Lower lobe of right lung (tissue), 2 donors: ENCODE measurements at regions not wholly inside any gene's neighbourhood (a gene's known extent, or its start where the extent isn't known, plus 50 kb on each side); places are given as distances from the start of the nearest gene placed in this dataset.

Experiments
- ATAC-seq, 2 donors: fragments of 200-7000 bp; cut with Tn5 transposase; one replicate each; pipeline ENCODE4 v1.9.1; 2020 to 2022; ENCODE audit warnings: mild to moderate bottlenecking in 2 of 2, moderate library complexity in 2 of 2
- DNase-seq: peaks from one replicate; pipeline ENCODE4 v3.0.0-alpha.2; 2020
- H3K27ac ChIP-seq: fragments of 200-600 bp; one replicate; pipeline ENCODE4 v1.8.0; 2022
- H3K27me3 ChIP-seq: fragments of 200-600 bp; one replicate; pipeline ENCODE4 v1.8.0; 2022; ENCODE audit warnings: low read depth
- H3K36me3 ChIP-seq: fragments of 200-600 bp; one replicate; pipeline ENCODE4 v1.8.0; 2022; ENCODE audit warnings: mild to moderate bottlenecking
- H3K4me1 ChIP-seq: fragments of 200-600 bp; one replicate; pipeline ENCODE4 v1.8.0; 2022
- H3K4me3 ChIP-seq: fragments of 200-600 bp; one replicate; pipeline ENCODE4 v1.8.0; 2022; ENCODE audit warnings: mild to moderate bottlenecking
- H3K9me3 ChIP-seq: fragments of 200-600 bp; one replicate; pipeline ENCODE4 v1.8.0; 2022
- intact Hi-C: fragments of 100-400 bp; cut with DNase I; formaldehyde crosslinking; loops from one replicate; pipeline ENCODE4 v1.11.0; 2022
- TF ChIP-seq, protein P1 (sequence below): fragments of 200-600 bp; IDR thresholded peaks from one replicate; pipeline ENCODE4 v1.8.0; 2022; ENCODE audit warnings: antibody characterized with exemption, mild to moderate bottlenecking
- donor health status: DM: no; HTN: yes; CAD: no; lungs with severe emphysema.

DNA sequence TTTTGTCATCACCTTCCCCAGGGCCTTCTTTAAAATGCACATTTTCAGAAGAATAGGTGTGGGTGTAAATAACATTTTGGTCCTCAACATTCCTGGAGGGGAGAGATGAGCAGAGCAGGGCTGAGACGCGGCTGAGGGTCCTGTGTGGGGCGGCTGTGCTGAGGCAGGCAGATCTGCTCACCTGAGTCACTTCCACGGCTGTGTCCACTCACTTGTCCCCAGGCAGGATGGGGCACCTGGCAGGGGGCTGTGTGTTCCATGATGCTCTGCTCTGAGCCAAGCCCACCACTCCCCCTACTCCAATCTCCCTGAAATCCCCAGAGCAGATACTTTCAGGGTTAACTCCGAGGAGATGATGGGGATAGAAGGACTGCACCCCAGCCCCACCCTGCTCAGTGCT, 93.8 kb downstream of the GLRX3 start:
- no peak overlapping the region for H3K4me3 ChIP-seq
- no peaks in the 10 kb centered on the region for H3K36me3 ChIP-seq
- peaks cover 11% of the 10 kb centered on the region for H3K9me3 ChIP-seq
- no peak overlapping the region for H3K27ac ChIP-seq
- no peaks in the 10 kb centered on the region for H3K27me3 ChIP-seq
- no peaks in the 10 kb centered on the region for H3K4me1 ChIP-seq
- ATAC-seq (no peak), DNase-seq (no peak)
- intact Hi-C loops: no loop called here
- TF ChIP-seq, protein P1, sequence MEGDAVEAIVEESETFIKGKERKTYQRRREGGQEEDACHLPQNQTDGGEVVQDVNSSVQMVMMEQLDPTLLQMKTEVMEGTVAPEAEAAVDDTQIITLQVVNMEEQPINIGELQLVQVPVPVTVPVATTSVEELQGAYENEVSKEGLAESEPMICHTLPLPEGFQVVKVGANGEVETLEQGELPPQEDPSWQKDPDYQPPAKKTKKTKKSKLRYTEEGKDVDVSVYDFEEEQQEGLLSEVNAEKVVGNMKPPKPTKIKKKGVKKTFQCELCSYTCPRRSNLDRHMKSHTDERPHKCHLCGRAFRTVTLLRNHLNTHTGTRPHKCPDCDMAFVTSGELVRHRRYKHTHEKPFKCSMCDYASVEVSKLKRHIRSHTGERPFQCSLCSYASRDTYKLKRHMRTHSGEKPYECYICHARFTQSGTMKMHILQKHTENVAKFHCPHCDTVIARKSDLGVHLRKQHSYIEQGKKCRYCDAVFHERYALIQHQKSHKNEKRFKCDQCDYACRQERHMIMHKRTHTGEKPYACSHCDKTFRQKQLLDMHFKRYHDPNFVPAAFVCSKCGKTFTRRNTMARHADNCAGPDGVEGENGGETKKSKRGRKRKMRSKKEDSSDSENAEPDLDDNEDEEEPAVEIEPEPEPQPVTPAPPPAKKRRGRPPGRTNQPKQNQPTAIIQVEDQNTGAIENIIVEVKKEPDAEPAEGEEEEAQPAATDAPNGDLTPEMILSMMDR: no peak

DNA sequence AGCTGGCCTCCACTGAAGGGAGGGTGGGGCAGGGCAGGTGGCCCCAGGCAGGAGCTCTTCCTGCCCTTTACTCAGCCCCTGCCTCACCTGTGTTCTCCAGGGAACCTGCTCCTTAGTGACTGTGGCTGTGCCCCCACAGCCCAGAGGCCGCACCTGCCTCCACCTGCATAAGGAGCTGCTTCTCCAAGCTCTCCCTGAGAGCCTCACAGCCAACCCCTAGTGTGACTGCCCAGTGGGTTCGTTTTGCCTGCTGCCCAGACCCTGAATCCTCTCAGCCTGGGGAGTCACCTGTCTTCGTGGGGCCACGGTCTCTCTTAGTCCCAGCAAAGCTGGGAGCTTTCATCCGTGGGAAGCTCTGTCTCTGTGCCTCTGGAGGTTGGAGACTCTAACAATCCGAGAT, 94.4 kb downstream of the GLRX3 start:
- H3K4me1 ChIP-seq: no peaks in the 10 kb centered on the region
- TF ChIP-seq, protein P1: no peak
- H3K4me3 ChIP-seq: no peak overlapping the region
- DNase-seq (no peak), ATAC-seq (no peak)
- H3K27me3 ChIP-seq: no peaks in the 10 kb centered on the region
- no peaks in the 10 kb centered on the region for H3K36me3 ChIP-seq
- H3K9me3 ChIP-seq: peaks cover 11% of the 10 kb centered on the region
- intact Hi-C loops: no loop called here
- H3K27ac ChIP-seq: no peak overlapping the region

DNA sequence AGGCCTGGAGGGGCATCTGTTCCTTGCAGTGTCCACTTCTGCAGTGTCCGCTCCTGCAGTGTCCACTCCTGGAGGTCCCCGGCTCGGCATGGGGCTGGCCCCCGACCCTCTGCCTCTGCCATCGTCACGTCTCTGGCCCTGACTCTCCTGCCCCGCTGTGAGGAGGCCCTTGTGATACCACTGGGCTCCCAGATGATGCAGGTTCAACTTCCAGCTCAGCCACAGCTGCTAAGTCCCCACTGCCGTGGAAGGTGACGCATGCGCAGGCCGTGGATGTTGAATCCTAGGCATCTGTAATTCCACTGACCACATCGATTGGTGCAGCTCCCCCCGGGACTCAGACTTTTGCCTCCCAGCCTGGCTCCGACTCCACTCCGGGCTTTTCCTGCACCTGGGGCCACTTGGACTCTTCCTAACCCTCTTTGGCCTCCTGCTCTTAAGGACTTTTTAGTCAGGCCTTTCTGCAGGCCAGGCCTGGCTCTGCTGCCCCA, 95.1 kb downstream of the GLRX3 start:
- no peaks in the 10 kb centered on the region for H3K27me3 ChIP-seq
- ATAC-seq (no peak), DNase-seq (no peak)

DNA sequence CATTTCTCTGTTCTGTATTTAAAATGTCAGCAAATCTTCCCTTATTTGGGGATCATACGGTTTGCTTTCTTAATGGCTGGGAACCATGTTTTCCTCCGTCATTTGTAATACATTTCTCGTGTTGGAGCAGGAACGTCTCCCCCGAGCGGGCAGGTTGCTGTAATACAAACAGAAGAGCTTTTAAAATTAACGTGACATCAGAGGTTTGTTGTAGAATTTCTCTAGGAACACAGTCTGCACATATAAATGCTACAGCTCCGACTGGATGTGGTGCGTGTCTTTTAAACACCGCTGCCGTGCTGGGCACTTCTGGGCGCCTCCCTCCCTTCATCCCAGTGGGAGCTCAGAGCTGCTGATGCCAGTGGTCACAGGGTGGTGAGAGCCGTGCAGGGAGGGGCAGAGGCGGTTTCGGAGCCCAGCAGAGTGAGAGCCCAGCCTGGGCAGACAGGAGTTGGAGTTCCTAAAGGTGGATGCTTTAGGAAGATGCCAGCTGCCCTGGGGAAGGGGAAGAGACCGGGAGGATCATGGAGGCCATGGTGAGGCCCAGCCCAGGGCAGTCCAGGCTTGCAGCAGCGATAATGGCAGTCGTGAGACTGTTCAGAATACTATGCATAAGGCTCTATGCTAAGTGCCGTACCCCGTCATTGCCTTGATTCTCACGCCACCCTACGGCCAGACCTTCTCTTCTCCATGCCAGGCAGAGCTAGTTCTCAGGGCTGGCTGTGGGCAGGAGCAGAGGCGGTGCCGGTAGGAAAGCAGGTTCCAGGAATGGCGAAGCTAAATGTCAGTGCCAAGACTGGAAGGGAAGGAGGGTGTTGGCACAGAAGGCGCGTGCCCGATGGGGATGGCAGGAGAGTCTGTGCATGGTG, 96.2 kb downstream of the GLRX3 start:
- ATAC-seq: peak in 1 of 2 donors; percentile 24
- no peaks in the 10 kb centered on the region for H3K36me3 ChIP-seq
- no peak for DNase-seq
- intact Hi-C loops: no loop called here
- no peak overlapping the region for H3K27ac ChIP-seq
- peaks cover 8% of the 10 kb centered on the region for H3K9me3 ChIP-seq
- no peak overlapping the region for H3K4me3 ChIP-seq
- H3K27me3 ChIP-seq: no peaks in the 10 kb centered on the region
- H3K4me1 ChIP-seq: no peaks in the 10 kb centered on the region
- TF ChIP-seq, protein P1: no peak

More for the DNA sequence above, 95.1 kb downstream of the GLRX3 start:
- Histone ChIP-seq H3K36me3 (no peaks in the 10 kb centered on the region), H3K4me3 (no peak overlapping the region), H3K4me1 (no peaks in the 10 kb centered on the region), H3K27ac (no peak overlapping the region), H3K9me3 (peaks cover 11% of the 10 kb centered on the region)
- intact Hi-C loops: no loop called here
- TF ChIP-seq, protein P1: no peak

DNA sequence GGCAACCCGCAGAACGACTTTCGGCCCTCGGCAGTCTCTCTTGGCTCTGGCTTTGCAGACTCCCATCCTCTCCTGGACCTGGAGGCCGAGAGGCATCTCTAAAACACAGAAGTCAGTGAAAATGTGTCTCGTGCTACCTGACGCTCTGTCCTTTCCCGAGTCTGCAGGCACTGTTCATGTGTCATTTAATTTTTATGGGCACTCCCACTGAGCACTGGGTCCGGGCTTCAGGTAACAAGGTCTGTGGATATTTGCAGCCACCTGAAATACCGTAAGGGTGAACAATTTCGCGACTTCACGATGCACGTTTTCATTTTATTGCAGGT, 96.8 kb downstream of the GLRX3 start:
- intact Hi-C loops: no loop called here
- DNase-seq (no peak), ATAC-seq (no peak)
- TF ChIP-seq, protein P1: no peak
- Histone ChIP-seq H3K36me3 (no peaks in the 10 kb centered on the region), H3K27me3 (no peaks in the 10 kb centered on the region), H3K9me3 (peaks cover 2% of the 10 kb centered on the region), H3K27ac (no peak overlapping the region), H3K4me1 (no peaks in the 10 kb centered on the region), H3K4me3 (no peak overlapping the region)
